Stimulated activated CD4-positive, alpha-beta T cell treated with anti-CD3 and anti-CD28 coated beads, Interleukin-1b, Interleukin-23, amount 100 ng/mL, for 4 hours (primary cell): ENCODE measurements at regions not wholly inside any gene's neighbourhood (a gene's known extent, or its start where the extent isn't known, plus 50 kb on each side); places are given as distances from the start of the nearest gene placed in this dataset.
"Not testable (repeated sequence)": the region's sequence is repeated elsewhere in the genome, so short reads cannot be mapped to it uniquely, and the experiment has no call there.

Experiments used
- DNase-seq, 2 donors: peaks; one replicate each; pipeline ENCODE4 v3.0.0-alpha.2; 2020; ENCODE audit warnings: low read depth in 2 of 2

DNA sequence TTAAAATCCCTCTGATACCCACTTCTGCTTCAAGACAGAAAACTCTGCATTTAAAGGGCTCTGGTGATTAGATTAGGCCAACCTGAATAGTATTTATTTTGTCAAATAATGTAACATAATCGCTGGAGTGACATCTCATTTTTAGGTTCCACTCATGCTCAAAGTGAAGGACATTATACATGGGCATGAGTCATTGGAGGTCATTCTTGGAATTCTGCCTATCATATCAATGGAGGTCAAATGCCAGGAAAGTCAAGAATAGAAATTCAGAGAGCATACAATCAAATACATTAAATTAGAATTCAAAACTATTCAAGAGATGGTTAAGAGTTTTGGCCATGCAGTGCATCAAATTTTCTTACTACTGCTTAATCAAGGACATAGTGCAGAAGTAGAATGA is 50.8 kb upstream of the PRSS1 start:
- DNase-seq: no peak

DNA sequence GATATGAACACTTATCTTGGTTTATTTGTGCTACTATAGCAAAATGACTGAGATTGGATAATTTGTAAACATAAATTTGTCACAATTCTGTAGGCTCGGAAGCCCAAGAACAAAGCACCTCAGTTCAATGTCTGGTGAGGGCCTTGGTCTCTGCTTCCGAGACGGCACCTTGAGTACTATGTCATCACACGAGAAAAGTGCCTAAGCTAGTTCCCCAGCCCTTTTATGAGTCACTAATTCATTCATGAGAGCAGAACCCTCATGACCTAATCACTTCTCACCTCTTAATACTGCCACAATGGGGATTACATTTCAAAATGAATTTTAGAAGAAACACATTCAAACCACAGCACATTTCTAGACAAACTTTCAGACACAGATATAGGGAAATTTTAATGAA is 52.0 kb upstream of the PRSS1 start:
- no peak for DNase-seq

DNA sequence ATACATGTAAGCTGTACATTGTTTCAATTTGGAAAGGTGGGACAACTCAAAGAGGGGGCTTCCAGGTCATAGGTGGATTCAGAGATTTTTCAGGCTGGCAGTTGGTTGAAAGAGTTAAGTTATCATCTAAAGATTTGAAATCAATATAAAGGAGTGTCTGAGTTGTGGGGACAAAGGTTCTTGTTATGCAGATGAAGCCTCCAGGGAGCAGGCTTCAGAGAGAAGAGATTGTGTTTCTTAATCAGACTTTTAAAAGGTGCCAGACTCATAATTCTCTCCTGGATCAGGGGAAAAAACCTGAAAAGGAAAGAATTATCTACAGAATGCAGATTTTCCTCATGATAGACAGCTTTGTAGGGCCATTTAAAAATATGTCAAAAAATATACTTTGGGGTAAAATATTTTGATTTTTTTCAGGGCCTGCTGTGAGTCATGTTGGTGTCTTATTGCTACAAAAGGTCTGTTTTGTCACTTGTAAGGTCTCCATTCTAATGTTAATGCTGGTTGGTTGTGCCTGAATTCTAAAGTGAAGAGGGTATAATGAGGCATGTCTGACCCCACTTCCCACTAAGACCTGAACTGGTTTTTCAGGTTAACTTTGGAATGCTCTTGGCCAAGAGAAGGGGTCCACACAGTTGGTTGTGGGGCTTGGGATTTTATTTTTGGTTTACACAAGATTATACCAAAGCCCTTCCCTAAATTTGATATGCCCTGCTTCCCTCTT is 52.7 kb upstream of the PRSS1 start:
- no peak for DNase-seq

DNA sequence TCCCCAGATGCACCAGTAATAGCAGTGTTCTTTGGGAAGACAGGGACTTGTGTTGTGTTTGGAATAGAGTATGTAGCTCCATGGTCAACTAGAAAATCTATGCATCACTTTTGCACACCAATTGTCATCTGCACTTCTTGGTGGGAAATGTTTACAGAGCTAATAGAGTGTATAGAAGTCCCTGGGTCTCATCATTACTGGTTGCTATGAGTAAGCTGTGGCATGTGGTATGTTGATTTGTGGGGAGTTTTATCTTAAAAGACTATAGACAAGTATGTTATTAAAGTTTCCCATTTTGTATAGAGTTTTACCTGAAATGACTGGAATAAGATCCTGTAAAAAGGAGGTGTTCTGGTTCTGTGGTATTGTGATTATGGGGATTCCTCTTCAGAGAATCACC is 55.4 kb upstream of the PRSS1 start:
- no peak for DNase-seq

DNA sequence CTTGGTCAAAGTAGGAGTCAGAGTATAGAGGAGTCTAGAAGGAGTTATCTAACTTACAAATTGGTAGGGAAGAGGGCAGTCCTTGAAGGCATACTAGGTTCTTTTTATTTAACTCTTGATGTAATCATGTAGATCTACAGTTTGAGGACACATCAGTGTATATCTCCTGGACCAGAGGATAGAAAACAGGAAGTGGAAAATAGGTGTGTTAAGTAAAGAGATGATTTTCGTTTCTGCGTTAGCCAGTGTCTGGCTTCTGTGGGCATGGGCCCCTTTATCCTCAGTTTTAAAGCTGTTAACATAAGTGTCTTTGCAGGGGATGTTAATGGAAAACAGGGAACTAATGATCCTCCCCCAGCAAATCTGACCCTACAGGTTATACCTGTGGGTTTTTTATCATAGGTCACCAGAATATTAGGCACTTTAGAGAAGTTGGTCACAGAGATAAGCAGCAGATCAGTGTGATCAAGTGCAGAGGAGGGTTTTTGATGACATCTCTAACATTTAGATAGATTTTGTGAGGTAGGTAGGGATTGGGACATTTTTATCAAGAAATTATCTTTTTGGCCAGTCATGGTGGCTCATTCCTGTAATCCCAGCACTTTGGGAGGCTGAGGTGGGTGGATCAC is 58.6 kb upstream of the PRSS1 start:
- DNase-seq: no peak

DNA sequence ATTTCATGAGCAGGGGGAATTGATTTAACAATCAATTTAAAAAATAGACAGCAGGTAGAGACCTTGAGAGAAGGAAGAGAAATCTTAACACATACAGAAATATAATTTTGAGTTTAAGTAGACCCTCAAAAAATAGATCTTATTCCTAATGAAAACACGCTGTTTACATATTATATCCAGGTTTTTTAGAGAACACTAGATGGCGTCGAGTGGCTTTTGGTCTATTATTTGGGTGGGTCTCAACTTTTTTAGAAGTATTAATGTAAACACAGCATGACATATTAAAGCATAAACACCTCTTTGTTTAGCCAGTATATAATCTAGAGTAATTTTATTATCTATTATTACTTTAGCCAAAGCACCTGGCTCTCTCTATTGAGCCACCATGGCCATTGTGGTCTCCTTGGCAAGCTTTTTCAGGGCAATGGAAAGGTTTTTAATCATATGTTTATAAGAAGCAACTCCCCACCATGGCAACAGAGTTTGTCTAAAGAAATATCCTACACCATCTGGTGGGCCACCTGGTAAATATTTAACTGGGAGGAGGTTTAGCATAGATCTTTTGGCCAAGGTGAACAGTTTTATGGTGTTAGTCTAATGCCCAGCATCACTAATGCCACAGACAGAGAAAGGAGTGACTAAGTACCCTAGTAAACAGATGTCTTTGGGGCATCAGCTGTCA is 59.7 kb upstream of the PRSS1 start:
- DNase-seq: no peak

DNA sequence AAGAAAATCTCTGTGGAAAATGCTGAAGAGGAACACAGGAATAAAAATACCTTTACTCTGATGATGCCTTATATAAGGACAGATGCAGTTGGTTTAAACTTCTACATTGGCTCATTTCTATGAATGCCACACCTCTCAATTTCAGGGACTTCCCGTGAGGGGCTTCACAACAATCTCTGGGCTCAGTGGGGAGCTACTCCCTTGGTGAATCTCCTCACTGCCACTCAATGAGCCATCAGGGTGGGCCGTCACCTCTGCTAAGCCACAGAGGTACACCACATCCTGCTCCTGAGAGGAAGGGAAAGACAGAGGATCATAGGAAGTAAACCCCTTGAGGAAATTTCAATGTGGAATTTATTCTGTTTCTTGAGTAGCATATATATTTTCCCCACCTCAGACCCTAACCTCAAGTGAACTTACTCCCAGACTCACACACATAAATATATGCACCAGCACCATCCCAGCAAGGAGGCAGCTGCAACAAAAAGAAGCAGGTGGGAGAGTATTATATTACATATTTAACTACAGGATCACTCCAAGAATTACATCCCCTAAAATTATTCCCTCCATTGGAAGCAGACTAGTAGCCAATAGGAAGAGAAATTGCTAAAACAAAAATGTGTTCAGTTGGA is 63.3 kb upstream of the PRSS1 start:
- DNase-seq: no peak

DNA sequence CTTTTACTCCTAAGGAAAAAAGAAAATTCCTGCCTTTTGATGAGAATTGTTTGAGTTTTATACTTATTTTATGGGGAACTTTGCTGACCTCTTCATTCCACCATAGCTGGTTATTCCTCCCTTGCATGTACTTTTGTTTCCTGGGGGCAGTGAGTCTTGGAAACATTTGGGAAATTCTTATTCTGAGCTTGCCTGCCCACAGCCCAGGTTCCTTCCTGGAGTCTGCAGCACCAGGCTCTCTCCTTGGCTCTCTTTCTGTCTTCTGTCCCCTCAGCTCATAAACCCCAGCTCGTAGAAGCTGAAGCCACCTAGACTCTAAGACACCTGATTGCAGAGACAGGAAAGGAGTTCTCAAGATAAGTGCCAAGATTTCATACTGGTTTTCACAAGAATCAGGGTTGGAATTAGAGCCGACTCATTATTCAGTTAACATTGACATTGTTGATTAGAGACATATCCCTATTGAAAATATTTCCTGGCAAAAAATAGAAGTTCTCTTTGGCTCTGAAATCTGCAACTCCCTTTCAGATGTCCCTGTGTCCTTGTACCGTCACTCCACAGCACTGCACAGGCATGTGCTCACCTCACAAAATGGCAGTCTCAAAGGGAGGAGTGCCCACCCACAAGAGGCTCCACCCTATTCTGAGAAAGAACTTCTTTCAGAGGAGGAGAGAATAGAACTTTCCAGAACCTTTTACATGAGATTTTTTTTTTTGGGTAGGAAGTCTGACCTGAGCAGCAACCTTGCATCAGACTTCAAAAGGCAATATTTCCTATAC is 67.8 kb upstream of the PRSS1 start:
- no peak for DNase-seq

DNA sequence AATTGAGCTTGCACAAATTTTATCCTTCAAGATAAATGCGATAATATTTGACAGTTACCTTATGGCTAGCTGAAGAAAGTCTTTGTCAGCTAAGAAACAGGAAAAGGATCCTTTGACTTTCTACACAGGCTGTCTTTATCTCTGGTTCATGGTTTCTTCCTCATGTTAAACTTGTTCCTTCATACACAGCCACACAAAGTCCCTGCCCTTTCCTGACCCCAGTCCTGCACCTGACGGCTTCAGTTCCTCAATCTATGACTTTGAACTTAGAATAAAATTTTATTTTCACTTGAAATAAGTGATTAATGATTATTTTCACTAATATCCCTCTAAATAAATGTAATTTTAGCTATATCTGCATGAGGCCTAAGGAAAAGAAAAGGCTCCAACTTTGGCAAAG is 77.8 kb upstream of the PRSS1 start:
- DNase-seq: no peak

DNA sequence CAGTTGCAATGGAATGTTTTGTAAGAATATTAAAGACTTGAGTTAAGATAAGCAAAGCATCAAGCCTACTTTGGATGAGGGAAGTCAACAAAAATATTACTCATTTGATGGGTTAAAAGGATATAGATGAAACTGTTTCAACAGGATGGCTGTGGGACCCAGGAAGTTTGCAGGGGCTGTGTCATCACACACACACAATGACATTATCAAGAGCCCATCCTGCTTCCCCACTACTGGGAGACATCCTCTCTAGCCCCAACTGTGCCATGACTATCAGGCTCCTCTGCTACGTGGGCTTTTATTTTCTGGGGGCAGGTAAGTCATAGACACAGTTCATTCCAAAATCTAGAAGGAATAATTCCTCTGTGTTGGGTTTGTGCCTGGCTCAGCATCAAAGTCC is 78.8 kb upstream of the PRSS1 start:
- DNase-seq: no peak

DNA sequence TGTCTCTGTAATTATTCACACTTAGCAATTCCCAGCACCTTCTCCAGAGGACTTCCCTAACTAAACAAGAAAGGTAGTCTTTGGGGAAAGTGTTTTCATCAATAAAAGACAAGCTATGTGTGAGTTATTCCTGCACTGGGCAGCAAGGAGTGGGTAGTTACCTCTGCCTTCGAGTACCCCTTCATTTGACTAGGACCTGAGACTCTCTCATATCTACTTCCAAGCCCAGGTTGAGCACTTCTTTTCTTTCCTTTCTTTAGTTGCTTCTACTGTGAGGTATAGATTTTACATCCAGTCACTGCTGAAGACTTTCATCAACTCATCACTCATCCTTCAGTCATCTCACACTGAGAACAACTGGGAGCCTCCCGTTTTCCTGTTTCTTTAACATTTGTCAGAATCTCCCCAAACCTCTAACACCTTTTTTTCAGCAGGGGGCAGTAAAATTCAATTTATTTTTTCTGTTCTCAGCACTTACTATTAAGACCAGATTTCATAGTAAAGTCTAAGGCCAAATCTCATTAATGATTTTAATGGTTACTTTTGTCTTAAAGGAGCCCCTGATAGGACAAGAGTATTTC is 80.1 kb upstream of the PRSS1 start:
- no peak for DNase-seq

DNA sequence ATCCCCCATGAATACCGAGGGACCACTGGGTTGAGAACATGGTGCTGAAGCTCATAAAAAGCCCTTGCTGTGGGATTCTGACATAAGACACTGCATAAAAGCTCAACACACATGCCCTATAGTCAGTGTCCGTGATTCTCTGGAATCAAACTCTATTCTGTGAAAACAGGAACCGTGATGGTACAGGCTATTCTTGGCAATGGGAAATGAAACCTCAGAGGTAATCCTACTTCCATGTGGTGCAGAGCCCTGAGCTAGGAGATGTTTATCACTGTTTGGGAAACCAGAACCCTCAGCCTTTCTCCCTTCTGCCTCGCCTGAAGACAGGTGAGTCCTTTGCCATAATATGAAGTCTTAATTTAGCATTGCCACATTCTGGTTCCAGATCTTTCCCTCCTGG is 80.8 kb upstream of the PRSS1 start:
- no peak for DNase-seq

DNA sequence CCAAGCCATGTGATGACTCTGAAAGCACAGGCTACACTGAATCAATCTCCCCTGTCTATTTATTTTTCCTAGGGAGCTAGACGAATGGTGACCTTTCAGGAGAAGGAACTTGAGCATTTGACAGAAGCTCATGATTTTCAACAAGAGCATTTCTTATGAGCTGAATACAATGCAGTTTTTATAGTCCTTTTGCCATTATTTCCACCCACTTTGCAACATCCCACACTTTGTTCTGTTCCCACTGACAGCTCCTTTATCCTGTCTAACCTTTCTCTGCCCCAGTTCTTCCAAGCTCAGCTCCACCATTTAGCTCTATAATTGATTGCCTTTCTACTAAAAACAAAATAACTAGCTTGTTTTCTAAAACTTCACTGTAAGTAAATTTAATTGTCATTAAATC is 91.9 kb upstream of the PRSS1 start:
- no peak for DNase-seq

DNA sequence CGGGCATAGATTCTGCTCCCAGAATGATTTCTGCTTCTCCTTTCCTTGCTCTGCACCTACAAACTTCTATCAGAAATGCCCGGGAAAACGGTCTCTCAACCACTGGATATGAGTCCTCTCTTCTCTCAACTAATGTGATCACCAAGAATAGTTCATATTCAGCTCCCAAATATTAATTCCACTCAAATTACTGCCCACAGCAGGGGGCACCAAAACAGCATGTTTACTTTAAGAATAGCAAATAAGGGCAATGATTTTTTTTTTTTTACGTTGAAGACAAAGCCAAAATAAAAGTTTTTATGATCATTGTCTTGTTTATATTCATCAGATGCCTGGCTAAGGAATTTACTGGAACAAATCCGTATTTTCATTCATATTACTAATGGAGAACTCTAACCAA is 94.9 kb upstream of the PRSS1 start:
- no peak for DNase-seq

DNA sequence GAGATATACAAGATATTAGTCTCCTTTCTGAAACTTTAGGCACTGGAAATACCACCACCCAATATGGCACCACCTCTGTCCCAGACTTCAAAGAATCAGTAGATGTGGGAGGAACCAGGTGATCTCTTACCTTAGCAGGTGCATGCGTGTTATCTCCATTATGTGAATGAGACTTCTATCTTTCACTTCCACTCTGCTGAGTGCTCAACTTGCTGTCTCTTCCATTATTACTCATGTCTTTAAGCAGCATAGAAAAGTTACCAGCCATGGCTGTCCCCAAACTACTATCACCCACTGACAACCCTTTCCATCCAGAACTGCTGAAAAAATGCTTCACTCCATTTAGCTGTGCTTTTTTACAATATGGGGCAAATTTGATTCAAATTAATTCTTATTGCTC is 101.5 kb upstream of the PRSS1 start:
- DNase-seq: no peak

DNA sequence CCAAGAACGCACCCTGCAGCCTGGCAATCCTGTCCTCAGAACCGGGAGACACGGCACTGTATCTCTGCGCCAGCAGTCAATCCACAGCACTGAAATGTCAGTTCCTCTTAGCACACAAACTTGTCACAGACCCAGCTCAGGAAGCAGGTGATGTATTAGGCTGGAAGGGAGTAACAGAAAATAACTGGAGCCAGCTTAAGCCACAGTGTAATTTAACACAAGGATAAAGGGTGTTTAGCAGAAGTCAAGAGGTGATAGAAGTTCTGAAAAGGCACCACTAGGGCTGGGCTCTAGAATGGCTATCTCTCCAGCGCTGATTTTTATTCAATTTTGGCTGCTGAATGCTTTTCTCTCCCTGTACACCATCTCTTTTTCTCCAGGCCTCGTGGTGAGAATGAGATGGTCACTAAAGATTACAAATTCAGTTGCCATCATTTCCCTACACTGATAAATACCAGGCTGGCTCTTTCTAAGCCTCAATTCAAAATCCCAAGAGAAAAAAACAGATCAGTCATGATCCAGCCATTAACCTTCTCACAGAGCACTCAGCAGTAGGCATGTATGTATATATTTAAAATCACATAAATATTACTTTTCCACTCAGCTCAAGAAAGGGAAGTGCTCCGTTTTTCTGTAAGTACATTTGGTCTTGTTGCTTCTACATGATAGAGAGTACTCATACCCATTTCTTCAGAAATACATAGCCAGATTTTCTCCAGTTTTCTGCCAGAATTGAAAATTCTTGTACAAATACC is 102.7 kb upstream of the PRSS1 start:
- no peak for DNase-seq

DNA sequence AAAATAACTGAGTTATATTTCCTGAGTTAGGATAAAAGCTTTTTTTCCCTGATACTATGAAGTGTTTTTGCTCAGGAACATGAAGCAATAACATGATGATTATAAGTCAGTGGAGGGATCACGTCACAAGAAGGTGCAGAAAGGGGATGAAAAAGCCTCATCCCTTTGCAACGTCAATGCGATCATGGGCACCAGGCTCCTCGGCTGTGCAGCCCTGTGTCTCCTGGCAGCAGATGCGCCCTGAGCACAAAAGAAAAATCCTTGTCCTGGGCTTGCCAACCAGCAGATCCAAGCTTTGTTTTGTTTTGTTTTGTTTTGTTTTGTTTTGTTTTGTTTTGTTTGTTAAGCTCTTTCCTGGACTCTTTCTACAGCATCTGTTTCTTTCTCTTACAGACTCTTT is 103.5 kb upstream of the PRSS1 start:
- no peak for DNase-seq

DNA sequence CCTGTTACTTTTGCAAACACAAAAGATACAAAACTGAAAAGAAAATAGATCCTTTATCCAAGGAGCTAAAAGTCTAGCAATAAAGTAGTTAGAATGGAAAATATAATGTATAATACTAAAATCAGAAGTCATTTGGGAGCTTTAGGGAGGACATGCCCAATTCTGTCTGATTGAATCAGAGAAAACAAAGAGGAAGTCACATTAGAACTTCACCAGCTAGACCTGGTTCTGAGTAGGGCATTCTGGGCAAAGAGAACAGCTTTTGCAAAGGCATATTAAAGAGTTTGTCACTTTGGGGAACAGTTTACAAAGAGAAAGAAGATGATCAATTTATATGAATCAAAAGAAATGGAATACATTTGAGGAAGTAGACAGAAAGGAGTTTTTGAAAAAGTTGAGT is 107.0 kb upstream of the PRSS1 start:
- no peak for DNase-seq

DNA sequence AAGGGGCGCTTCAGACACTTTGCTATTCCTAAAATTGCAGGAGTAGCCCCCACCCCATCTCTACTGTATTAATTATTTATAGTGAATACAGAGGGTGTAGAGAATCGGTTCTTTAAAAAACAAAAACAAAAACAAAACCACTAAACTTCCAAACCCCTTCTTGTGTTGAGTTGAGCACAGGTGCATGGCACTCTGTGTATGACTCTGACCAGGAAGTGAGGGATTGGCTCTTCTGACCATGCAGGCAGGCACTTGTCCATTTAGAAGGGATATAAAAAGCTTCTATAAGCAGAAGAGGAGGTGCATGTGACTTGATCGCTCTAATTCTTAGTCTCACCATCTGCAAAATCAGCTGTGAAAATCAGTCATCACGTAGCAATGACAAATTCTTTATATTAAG is 108.0 kb upstream of the PRSS1 start:
- DNase-seq: not testable (repeated sequence)

DNA sequence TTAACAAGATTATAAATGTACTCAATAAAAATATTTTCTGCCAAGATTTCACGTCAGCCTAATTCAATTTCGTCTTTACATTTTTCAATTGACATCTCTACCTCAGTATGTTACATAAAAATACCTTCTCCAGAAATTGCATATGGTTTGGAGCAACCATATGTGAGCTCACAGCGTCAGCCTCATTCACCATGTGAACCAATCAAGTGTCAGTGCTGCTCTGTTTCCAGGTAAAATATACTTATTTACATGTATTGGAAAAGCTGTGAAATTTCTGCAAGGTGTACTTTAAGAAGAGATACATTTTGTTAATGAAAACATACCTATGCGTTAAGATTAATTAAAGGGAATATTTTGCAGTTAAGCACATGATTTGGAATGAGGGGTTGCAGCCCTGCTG is 110.7 kb upstream of the PRSS1 start:
- DNase-seq: no peak

DNA sequence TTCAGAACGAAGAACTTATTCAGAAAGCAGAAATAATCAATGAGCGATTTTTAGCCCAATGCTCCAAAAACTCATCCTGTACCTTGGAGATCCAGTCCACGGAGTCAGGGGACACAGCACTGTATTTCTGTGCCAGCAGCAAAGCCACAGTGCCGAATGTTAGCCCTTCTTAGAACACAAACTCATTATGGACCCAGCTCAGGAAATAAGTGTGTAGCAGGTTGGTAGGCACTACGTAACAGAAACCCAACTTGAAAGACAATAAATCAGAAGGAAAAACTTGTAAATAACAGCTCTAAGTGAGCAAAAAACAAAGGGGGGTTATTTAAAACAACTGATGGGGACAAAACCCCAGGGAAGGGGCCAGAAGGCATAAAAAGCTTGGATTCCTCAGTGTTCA is 112.0 kb upstream of the PRSS1 start:
- no peak for DNase-seq
